ENCODE measurements at regions not wholly inside any gene's neighbourhood (a gene's known extent, or its start where the extent isn't known, plus 50 kb on each side); places are given as distances from the start of the nearest gene placed in this dataset.

DNA sequence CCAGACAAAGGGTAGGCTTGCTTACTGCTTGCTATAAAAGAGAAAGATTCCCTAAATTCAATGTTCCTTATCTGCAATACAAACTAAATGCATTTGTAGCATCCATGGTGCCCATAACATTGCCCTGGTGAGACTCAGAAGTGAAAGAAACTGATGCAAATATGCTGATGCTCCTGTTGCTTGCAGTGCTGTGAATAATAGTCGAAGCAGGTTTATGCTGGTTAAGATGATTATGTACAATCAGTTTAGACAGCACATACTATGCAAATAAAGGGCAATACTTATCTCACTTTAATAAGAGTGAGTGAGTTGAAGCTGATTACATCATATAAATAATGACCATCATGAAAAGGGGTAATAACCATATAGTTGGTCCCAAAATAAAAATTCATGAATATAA, 215.5 kb downstream of the SNCAIP start:
- Histone ChIP-seq H3K27me3 (ENCODE audit: insufficient read depth, poor library complexity, severe bottlenecking) (no peaks in the 10 kb centered on the region), H3K4me3 (replicated peaks; ENCODE audit: insufficient read depth, low read length) (no peak overlapping the region), H3K27ac (replicated peaks) (no peak overlapping the region)
- TF ChIP-seq SPI1 (IDR thresholded peaks at IDR 0.05; ENCODE audit: borderline replicate concordance, low read depth): no peak
- TF ChIP-seq, protein P1, sequence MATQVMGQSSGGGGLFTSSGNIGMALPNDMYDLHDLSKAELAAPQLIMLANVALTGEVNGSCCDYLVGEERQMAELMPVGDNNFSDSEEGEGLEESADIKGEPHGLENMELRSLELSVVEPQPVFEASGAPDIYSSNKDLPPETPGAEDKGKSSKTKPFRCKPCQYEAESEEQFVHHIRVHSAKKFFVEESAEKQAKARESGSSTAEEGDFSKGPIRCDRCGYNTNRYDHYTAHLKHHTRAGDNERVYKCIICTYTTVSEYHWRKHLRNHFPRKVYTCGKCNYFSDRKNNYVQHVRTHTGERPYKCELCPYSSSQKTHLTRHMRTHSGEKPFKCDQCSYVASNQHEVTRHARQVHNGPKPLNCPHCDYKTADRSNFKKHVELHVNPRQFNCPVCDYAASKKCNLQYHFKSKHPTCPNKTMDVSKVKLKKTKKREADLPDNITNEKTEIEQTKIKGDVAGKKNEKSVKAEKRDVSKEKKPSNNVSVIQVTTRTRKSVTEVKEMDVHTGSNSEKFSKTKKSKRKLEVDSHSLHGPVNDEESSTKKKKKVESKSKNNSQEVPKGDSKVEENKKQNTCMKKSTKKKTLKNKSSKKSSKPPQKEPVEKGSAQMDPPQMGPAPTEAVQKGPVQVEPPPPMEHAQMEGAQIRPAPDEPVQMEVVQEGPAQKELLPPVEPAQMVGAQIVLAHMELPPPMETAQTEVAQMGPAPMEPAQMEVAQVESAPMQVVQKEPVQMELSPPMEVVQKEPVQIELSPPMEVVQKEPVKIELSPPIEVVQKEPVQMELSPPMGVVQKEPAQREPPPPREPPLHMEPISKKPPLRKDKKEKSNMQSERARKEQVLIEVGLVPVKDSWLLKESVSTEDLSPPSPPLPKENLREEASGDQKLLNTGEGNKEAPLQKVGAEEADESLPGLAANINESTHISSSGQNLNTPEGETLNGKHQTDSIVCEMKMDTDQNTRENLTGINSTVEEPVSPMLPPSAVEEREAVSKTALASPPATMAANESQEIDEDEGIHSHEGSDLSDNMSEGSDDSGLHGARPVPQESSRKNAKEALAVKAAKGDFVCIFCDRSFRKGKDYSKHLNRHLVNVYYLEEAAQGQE (IDR thresholded peaks at IDR 0.05; ENCODE audit: insufficient replicate concordance, low read depth): no peak
- TF ChIP-seq, protein P2, sequence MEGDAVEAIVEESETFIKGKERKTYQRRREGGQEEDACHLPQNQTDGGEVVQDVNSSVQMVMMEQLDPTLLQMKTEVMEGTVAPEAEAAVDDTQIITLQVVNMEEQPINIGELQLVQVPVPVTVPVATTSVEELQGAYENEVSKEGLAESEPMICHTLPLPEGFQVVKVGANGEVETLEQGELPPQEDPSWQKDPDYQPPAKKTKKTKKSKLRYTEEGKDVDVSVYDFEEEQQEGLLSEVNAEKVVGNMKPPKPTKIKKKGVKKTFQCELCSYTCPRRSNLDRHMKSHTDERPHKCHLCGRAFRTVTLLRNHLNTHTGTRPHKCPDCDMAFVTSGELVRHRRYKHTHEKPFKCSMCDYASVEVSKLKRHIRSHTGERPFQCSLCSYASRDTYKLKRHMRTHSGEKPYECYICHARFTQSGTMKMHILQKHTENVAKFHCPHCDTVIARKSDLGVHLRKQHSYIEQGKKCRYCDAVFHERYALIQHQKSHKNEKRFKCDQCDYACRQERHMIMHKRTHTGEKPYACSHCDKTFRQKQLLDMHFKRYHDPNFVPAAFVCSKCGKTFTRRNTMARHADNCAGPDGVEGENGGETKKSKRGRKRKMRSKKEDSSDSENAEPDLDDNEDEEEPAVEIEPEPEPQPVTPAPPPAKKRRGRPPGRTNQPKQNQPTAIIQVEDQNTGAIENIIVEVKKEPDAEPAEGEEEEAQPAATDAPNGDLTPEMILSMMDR (IDR thresholded peaks at IDR 0.05; ENCODE audit: insufficient read depth, low read length): no peak
- DNase-seq (ENCODE audit: low read depth in 1 of 2, low spot score in 1 of 2): no peak

DNA sequence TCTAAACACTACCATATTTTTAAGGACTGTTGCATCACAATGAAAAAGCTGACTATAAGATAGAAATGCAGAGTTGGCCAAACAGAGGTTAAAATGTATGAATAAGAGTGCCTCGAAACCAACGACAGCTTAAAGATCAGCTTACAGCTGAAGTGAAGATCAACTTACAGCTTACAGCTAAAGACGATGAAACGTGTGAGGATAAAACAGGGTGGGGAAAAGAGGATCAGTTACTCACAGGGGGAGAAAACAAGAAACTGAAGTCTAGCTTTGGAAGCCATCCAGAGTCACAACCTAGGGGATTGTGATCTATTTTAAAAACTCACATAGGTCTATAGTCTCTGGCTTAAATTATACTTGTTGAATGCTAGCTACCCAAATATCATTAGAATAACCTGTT, 220.0 kb downstream of the SNCAIP start:
- no peak for DNase-seq (ENCODE audit: low read depth in 1 of 2, low spot score in 1 of 2)
- H3K27me3 ChIP-seq (ENCODE audit: insufficient read depth, poor library complexity, severe bottlenecking): no peaks in the 10 kb centered on the region
- TF ChIP-seq, protein P2 (IDR thresholded peaks at IDR 0.05; ENCODE audit: insufficient read depth, low read length): no peak
- TF ChIP-seq, protein P1 (IDR thresholded peaks at IDR 0.05; ENCODE audit: insufficient replicate concordance, low read depth): no peak
- TF ChIP-seq POLR2AphosphoS5 (IDR thresholded peaks at IDR 0.05; ENCODE audit: low read depth) (no peak), SPI1 (IDR thresholded peaks at IDR 0.05; ENCODE audit: borderline replicate concordance, low read depth) (no peak), GABPA (IDR thresholded peaks at IDR 0.05; ENCODE audit: low read depth) (no peak)
- no peak overlapping the region for H3K4me3 ChIP-seq (replicated peaks; ENCODE audit: insufficient read depth, low read length)
- H3K27ac ChIP-seq (replicated peaks): no peak overlapping the region

DNA sequence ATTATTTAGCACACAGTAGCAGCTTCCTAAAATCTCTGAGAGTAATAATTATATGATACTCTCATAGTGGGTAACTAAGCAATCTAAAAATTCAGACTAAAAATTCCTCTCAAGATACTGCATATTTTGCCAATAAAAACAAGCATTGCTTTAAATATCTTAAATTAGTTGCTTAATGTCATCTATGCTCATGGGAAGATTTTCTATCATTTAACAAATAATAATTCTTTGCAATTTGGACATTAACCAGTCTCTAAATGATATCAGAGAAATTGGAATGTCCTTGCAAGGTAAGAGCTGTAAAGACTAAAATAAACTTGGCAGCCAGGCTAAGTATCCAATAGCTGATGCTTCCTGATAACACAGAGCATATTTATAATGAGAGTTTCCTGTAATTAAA, 221.8 kb downstream of the SNCAIP start:
- Histone ChIP-seq H3K4me3 (replicated peaks; ENCODE audit: insufficient read depth, low read length) (no peak overlapping the region), H3K27me3 (ENCODE audit: insufficient read depth, poor library complexity, severe bottlenecking) (no peaks in the 10 kb centered on the region), H3K27ac (replicated peaks) (no peak overlapping the region)
- DNase-seq (ENCODE audit: low read depth in 1 of 2, low spot score in 1 of 2): no peak
- TF ChIP-seq GABPA (IDR thresholded peaks at IDR 0.05; ENCODE audit: low read depth): no peak
- TF ChIP-seq SPI1 (IDR thresholded peaks at IDR 0.05; ENCODE audit: borderline replicate concordance, low read depth): no peak
- TF ChIP-seq, protein P2 (IDR thresholded peaks at IDR 0.05; ENCODE audit: insufficient read depth, low read length): no peak
- TF ChIP-seq, protein P1 (IDR thresholded peaks at IDR 0.05; ENCODE audit: insufficient replicate concordance, low read depth): no peak
- no peak for TF ChIP-seq POLR2AphosphoS5 (IDR thresholded peaks at IDR 0.05; ENCODE audit: low read depth)
